ENCODE measurements at regions not wholly inside any gene's neighbourhood (a gene's known extent, or its start where the extent isn't known, plus 50 kb on each side); places are given as distances from the start of the nearest gene placed in this dataset.

- DNase-seq, result no peak
These were observed 59.9 kb upstream of the ODAD2 start for GRCh38 chr10:28058746-28059145.

- no peak for DNase-seq
These were observed 55.5 kb upstream of the ODAD2 start for GRCh38 chr10:28054228-28054860.

GRCh38 chr10:28049286-28049685 lies 50.4 kb upstream of the ODAD2 start:
- DNase-seq, result no peak
